Activated CD4-positive, alpha-beta T cell treated with anti-CD3 and anti-CD28 coated beads, Interleukin-2, amount 50 U/mL, for 24 hours (primary cell): ENCODE measurements at regions not wholly inside any gene's neighbourhood (a gene's known extent, or its start where the extent isn't known, plus 50 kb on each side); places are given as distances from the start of the nearest gene placed in this dataset.
A peak's percentile ranks its signal among the peaks of the same experiment; 100 is the strongest.
"Not testable (repeated sequence)": the region's sequence is repeated elsewhere in the genome, so short reads cannot be mapped to it uniquely, and the experiment has no call there.

ENCODE experiments used
- DNase-seq, 2 donors: peaks; one replicate each; pipeline ENCODE4 v3.0.0-alpha.2; 2020; ENCODE audit warnings: low read depth in 1 of 2, low spot score in 1 of 2

DNA sequence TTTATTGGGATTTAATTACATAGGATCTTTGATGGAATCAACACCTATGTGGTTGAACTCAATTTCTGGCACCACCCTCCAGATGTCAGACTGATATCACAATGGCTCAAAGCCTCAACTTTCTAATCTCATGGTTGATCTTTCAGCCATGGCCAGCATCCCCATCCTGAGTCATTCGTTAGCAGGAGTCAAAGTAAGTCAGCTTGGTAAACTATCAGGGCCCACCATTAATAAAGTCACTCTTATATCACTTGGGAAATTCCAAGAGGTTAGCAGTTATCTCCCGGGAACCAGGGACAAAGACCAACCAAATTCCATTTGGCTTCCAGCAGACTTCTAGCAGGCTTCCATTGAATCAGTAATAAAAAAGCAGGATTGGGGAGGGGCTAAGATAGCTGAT lies 50.7 kb upstream of the TNFSF4 start:
- no peak for DNase-seq

GRCh38 chr1:173258479-173259264 lies 51.5 kb upstream of the TNFSF4 start:
- DNase-seq: no peak

GRCh38 chr1:173260329-173260728 lies 53.2 kb upstream of the TNFSF4 start:
- DNase-seq: not testable (repeated sequence)

GRCh38 chr1:173266841-173267240 lies 59.7 kb upstream of the TNFSF4 start:
- no peak for DNase-seq

DNA sequence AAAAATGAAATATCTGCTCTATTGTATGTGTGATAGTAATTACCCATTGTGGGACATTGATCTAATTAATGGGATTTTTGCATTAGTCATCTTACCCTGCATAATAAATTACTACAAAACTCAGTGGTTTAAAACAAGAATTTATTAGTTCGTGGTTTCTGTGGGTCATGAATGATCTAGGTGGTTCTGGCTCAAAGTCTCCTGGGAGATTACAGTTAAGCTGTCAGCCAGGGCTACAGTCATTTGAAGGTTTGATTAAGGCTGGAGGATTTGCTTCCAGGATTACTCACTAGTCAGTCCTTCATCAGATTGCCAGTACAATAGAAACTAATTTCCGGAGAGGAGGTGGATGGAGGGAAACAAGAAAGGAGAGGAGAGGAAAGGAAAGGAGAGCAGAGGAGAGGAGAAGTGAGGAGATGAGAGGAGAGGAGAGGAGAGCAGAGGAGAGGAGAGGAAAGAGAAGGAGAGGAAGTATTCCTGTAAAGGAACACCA lies 60.4 kb upstream of the TNFSF4 start:
- DNase-seq: no peak

GRCh38 chr1:173268261-173268660 lies 61.1 kb upstream of the TNFSF4 start:
- no peak for DNase-seq

GRCh38 chr1:173268786-173269277 lies 61.7 kb upstream of the TNFSF4 start:
- no peak for DNase-seq

DNA sequence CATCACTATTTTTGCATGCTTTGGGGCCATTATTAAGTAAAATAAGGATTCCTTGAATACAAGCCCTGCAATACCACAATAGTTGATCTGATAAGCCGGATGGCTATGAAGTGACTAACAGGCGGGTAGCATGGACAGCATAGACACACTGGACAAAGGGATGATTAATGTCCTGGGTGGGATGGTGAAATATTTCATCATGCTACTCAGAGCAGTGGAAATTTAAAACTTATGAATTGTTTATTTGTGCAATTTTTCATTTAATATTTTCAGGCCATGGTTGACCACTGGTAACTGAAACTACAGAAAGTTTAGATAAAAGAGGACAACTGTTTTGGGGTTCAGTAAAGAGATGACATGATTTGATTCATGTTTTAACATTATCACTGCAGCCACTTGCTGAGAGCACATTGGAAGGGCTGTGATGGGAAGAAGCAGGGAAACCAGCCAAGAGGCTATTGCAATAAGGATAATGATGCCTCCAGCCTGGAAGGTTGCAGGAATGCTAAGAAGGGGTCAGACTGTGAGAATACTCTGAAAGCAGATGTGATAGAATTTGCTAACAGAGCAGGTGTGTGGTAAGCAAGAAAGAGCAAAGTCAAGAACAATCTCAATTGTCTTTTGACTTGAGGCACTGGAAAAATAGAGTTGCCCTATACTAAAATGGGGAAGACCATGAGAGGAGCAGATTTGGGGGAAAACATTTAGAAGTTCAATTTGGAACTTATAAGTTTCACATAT lies 62.5 kb upstream of the TNFSF4 start:
- DNase-seq: no peak

DNA sequence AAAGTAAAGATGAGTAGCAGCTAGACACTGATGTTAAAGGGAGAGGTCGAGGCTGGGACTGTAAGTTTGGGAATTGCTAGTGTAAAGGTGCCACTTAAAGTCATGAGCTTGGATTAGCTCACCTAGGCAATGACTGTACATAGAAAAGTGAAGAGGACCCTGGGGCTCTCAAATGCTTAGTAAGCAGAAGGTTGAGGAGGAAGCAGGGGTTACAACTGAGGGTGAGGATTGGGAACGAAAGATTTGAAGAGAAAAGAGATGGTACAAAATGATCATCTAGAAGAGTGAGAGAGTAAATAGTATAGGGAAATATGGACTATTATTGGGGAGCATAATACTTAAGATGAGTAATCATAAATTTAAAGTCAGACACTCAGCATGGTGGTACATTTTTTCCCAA lies 63.1 kb upstream of the TNFSF4 start:
- no peak for DNase-seq

DNA sequence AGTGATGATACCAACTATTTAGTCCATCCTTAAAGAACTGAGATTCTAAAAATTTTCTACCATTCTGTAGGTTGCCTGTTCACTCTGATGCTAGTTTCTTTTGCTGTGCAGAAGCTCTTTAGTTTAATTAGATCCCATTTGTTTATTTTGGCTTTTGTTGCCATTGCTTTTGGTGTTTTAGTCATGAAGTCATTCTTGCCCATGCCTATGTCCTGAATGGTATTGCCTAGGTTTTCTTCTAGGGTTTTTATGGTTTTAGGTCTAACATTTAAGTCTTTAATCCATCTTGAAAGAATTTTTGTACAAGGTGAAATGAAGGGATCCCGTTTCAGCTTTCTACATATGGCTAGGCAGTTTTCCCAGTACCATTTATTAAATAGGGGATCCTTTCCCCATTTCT lies 63.9 kb upstream of the TNFSF4 start:
- not testable (repeated sequence) for DNase-seq

- DNase-seq: no peak
These were observed 68.4 kb upstream of the TNFSF4 start for GRCh38 chr1:173275496-173275895.

DNA sequence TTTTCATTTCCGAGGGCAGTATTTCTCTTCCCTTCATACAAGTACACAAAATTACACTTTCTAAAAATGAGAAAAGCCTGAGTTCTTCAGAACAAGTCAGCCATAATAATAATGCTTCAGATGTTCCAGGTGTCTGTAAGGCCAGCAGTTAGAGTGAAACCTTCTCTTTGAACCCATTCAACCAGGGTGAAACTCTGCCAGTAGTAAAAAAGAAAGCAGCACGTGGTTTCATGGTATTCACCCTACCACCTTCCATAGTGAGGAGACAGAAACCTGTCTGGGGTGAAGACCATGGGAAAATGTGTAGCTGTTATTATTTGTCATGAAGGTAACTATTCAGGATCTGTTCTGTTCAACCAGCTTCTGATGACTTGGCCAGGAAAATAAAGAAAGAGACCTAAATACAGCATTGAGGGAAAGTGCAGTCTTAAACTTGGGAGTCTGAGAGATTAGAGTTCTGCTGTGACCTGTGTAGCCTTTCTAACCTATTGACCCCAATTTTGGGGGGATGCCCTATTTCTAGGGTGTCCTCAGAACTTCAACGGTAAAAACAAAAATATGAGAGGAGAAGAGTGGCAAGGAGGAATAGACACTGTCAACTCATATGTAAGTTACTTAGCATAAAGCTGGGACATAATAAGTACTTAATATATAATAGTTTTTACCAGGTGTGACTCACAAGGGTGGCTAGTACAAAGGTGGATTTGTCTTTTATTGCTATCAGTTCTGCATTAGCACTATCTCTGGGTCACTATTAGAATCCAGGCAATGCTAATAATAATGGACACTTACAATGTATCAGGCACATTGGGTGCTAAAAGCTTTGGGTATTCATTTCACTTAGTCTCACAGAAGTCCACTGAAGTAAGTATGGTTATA lies 70.0 kb upstream of the TNFSF4 start:
- no peak for DNase-seq

GRCh38 chr1:173280899-173281660 lies 73.9 kb upstream of the TNFSF4 start:
- DNase-seq: no peak

- no peak for DNase-seq
These were observed 77.9 kb upstream of the TNFSF4 start for GRCh38 chr1:173285048-173285447.

DNA sequence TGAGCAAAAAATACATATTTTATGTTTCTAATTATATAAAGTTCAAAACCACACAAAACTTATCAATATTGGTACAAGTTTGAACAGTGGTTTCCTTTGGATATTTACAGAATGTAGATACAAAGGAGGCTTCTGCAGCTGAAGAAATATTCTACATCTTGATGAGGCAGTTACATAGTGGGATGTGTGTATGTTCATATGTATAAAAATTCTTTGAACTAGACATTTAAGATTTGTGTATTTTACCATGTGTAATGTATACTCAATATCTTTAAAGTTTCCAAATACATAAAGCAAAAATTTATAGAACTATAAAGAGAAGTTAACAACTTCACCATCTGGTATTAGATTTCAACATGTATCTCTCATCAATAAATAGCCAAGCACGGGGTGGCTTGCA lies 80.7 kb upstream of the TNFSF4 start:
- no peak for DNase-seq

GRCh38 chr1:173293756-173294155 lies 86.6 kb upstream of the TNFSF4 start:
- no peak for DNase-seq

DNA sequence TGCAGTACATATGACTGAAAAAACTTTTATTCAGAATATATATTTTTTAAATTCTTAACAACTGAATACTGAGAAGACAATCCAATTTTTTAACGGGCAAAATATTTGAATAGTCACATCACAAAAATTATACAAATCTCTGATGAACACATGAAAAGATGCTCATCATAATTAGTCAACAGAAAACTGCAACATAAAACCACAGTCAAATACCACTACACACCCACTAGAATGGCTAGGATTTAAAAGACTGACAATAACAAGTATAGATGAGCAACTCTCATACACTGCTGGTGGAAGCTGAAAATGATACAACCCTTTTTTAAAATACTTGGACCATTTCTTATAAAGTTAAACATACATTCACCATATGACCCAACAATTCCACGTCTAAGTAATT lies 87.7 kb upstream of the TNFSF4 start:
- DNase-seq: no peak

DNA sequence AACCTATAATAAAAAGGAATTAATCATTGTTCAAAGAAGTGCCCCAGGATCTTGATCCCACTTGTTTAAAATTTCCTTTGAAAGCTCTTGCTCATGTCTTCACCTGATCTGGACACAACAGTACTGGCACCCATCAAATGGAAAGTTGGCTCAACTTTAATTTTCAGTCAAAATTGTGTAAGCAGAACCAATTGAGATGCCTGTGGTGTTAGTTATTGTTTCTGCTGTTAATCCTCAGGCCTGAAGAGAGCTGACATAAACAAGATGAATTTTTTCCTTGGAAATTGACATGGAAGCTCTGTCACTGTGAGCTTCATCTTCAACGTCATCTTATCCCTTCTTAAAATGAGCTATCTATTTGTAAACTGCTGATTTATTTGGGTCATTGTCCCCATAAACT lies 88.3 kb upstream of the TNFSF4 start:
- DNase-seq: no peak

DNA sequence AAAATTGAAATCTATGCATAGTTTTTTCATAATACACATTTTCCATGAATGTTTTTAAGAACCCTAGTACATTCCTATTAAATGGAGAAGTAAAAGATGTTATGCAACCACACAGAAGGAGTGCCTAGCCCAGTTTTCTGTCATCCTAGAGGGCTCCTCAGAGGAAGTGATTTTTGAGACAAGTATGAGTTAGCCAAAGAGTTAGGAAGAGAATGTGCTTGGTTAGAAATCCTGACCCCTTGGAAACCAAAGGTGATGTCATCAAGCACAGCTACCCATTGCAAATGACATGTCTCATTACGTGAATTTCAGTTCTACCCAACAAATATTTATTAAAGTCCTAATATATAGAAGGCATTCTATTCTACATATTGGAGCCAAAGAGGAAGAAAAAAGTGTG lies 88.9 kb upstream of the TNFSF4 start:
- DNase-seq: no peak

DNA sequence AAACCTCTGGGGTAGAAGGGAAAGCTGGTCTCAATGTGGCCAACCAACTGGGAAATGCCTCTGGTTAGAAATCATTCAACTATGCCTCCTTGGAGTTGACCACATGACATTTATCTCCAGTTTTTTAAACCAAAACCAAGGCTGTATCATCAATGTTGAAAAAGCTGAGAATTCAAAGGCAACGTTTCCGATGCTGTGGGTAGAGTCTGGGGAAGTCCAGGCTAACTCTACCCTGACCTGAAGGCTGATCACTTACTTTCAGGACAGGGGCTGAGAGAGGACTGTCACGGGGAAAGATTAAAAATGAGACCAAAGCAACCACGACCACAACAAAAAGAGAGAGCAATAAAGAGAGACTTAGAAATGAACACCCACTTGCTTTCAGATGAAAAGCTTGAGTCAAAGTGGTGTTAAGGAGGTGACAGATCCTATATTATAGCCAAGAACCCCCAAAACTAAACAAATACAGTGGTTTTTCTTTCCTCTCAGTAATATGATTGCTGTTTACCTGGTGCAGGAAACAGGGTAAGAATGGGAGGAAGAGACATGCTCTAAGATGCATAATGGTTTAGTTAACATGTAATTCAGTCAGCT lies 90.8 kb upstream of the TNFSF4 start:
- DNase-seq: peak in 1 of 2 donors; percentile 42
